MM.1S (cell line): ENCODE measurements at regions not wholly inside any gene's neighbourhood (a gene's known extent, or its start where the extent isn't known, plus 50 kb on each side); places are given as distances from the start of the nearest gene placed in this dataset.

ENCODE experiments used
- DNase-seq: peaks from one replicate; pipeline ENCODE4 v3.0.0-alpha.2; 2015
- H2AFZ ChIP-seq: fragments of 300-600 bp; sonication (generic); 2 replicates; pipeline ENCODE4 v1.6.0; 2016; ENCODE audit warnings: antibody characterized with exemption, low read length
- H3F3A ChIP-seq: fragments of 300-600 bp; sonication (generic); 2 replicates; pipeline ENCODE4 v1.6.1; 2016; ENCODE audit warnings: mild to moderate bottlenecking, antibody characterized with exemption, low read length, moderate library complexity, mixed read lengths; ENCODE audit not compliant: insufficient read depth
- H3K27ac ChIP-seq: fragments of 300-600 bp; sonication (generic); 2 replicates; pipeline ENCODE4 v1.5.1; 2016; ENCODE audit warnings: mild to moderate bottlenecking, low read length
- H3K27me3 ChIP-seq: fragments of 300-600 bp; sonication (generic); replicated peaks from 2 replicates; pipeline ENCODE4 v1.6.0; 2016; ENCODE audit warnings: low read length; ENCODE audit not compliant: insufficient read depth
- H3K36me3 ChIP-seq: fragments of 300-600 bp; sonication (generic); replicated peaks from 2 replicates; pipeline ENCODE4 v1.6.1; 2016; ENCODE audit warnings: mild to moderate bottlenecking, low read length, mixed read lengths; ENCODE audit not compliant: insufficient read depth
- H3K4me1 ChIP-seq: fragments of 300-600 bp; sonication (generic); 2 replicates; pipeline ENCODE4 v1.6.1; 2016; ENCODE audit warnings: low read length, mixed read lengths
- H3K4me2 ChIP-seq: fragments of 300-600 bp; sonication (generic); 2 replicates; pipeline ENCODE4 v1.6.0; 2016; ENCODE audit warnings: low read depth, low read length
- H3K4me3 ChIP-seq: fragments of 300-600 bp; sonication (generic); 2 replicates; pipeline ENCODE4 v1.5.1; 2016; ENCODE audit warnings: low read length, mixed read lengths
- H3K79me2 ChIP-seq: fragments of 300-600 bp; sonication (generic); 2 replicates; pipeline ENCODE4 v1.6.1; 2016; ENCODE audit warnings: mixed run types, low read length, mixed read lengths
- H3K9ac ChIP-seq: fragments of 300-600 bp; sonication (generic); 2 replicates; pipeline ENCODE4 v1.6.1; 2016; ENCODE audit warnings: low read length, mixed read lengths
- H3K9me2 ChIP-seq: fragments of 300-600 bp; sonication (generic); replicated peaks from 2 replicates; pipeline ENCODE4 v1.6.1; 2016; ENCODE audit warnings: mild to moderate bottlenecking, low read length, mixed read lengths; ENCODE audit not compliant: insufficient read depth
- H3K9me3 ChIP-seq: fragments of 300-600 bp; sonication (generic); replicated peaks from 2 replicates; pipeline ENCODE4 v1.6.1; 2016; ENCODE audit warnings: mild to moderate bottlenecking, low read length, mixed read lengths; ENCODE audit not compliant: insufficient read depth
- H4K20me1 ChIP-seq: fragments of 300-600 bp; sonication (generic); 2 replicates; pipeline ENCODE4 v1.6.1; 2016; ENCODE audit warnings: mild to moderate bottlenecking, low read length, moderate library complexity, mixed read lengths; ENCODE audit not compliant: insufficient read depth
- CTCF ChIP-seq: fragments of 300-600 bp; sonication (generic); IDR thresholded peaks from 2 replicates; pipeline ENCODE4 v1.5.1; 2016; ENCODE audit warnings: antibody characterized with exemption, low read length, mixed read lengths
- EZH2 ChIP-seq: fragments of 300-600 bp; sonication (generic); optimal IDR thresholded peaks from 2 replicates; pipeline ENCODE3; 2017; ENCODE audit warnings: low read depth, mild to moderate bottlenecking, antibody characterized with exemption, low read length, mixed read lengths
- EZH2phosphoT487 ChIP-seq: fragments of 300-600 bp; sonication (generic); IDR thresholded peaks from 2 replicates; pipeline ENCODE4 v1.6.1; 2018; ENCODE audit warnings: antibody characterized with exemption, low read length

DNA sequence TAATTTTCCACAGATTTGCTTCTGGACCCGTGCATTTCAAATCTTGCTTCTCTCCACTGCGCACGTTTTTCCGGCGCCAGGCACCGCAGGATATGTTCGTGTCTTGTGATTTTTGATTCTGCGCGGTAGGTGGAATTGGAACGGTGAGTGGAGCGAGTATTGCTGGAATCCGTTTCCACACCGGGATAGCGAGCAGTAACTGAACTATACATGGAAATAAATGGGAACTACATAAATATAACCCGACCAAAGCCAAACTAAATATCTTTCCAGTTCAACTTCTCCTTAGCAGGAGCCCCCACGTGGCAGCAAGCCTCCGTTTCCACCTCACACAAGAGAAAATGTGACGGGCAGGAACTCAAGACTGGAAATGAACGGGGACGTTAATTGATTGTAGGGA lies 154.0 kb downstream of the SEC14L1 start:
- Histone ChIP-seq H3K36me3 (no peaks in the 10 kb centered on the region), H3K27me3 (no peaks in the 10 kb centered on the region), H3K9ac (no peak overlapping the region), H2AFZ (no peak overlapping the region), H3F3A (no peaks in the 10 kb centered on the region), H4K20me1 (no peaks in the 10 kb centered on the region), H3K4me1 (no peaks in the 10 kb centered on the region), H3K4me3 (no peak overlapping the region), H3K4me2 (no peak overlapping the region), H3K9me2 (no peaks in the 10 kb centered on the region), H3K9me3 (no peaks in the 10 kb centered on the region), H3K79me2 (no peaks in the 10 kb centered on the region), H3K27ac (no peak overlapping the region)
- no peak for TF ChIP-seq EZH2
- TF ChIP-seq CTCF, result no peak
- TF ChIP-seq EZH2phosphoT487, result no peak
- DNase-seq, result no peak

DNA sequence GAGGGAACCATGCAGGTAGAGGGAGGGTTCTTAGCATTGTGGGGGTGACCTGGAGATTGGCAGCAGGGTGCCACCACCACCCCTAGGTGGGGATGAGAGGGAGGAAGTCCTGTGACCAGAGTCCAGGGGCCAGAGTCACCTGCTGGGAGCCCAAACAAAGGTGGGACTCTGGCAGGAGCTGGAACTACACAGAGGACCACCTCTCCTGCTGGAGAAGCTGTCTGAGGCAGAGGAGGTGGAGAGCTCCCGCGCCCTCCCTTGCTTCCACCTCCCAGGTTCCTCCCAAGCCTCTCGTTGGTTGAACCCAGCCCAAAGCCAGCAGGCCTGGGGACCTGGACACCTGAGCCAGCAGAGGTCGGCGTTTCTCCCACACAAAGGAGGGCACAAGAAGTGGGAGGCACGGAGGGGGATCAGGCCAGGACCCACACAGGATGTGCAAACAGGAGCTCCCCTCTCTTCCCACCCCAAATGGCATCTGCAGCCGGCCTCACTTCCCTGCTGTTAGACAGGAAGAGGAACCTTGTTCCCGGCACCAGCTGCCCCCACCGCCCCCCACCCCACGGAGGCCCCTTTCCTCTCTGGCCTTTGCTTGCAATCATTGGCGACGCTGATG lies 154.6 kb downstream of the SEC14L1 start:
- Histone ChIP-seq H3K4me3 (no peak overlapping the region), H3K9ac (no peak overlapping the region), H2AFZ (no peak overlapping the region), H3K4me2 (no peak overlapping the region), H3K36me3 (no peaks in the 10 kb centered on the region), H3K4me1 (no peaks in the 10 kb centered on the region), H3F3A (no peaks in the 10 kb centered on the region), H3K9me2 (no peaks in the 10 kb centered on the region), H4K20me1 (no peaks in the 10 kb centered on the region), H3K9me3 (no peaks in the 10 kb centered on the region), H3K27me3 (no peaks in the 10 kb centered on the region), H3K79me2 (no peaks in the 10 kb centered on the region), H3K27ac (no peak overlapping the region)
- no peak for TF ChIP-seq EZH2
- TF ChIP-seq EZH2phosphoT487, result no peak
- TF ChIP-seq CTCF, result no peak
- no peak for DNase-seq

- no peak overlapping the region for H3K4me2 ChIP-seq
- no peak overlapping the region for H3K27ac ChIP-seq
- no peaks in the 10 kb centered on the region for H3K27me3 ChIP-seq
- H4K20me1 ChIP-seq, result no peaks in the 10 kb centered on the region
- no peaks in the 10 kb centered on the region for H3K9me2 ChIP-seq
- no peaks in the 10 kb centered on the region for H3K9me3 ChIP-seq
- no peaks in the 10 kb centered on the region for H3K36me3 ChIP-seq
- H3K4me3 ChIP-seq, result no peak overlapping the region
- H3F3A ChIP-seq, result no peaks in the 10 kb centered on the region
- H3K9ac ChIP-seq, result no peak overlapping the region
- H2AFZ ChIP-seq, result no peak overlapping the region
- TF ChIP-seq EZH2, result no peak
- no peak for TF ChIP-seq EZH2phosphoT487
- TF ChIP-seq CTCF, result no peak
- no peak for DNase-seq
- H3K4me1 ChIP-seq, result no peaks in the 10 kb centered on the region
- H3K79me2 ChIP-seq, result no peaks in the 10 kb centered on the region
Observed at GRCh38 chr17:77296769-77297409, 156.1 kb downstream of the SEC14L1 start.
